ENCODE measurements at regions not wholly inside any gene's neighbourhood (a gene's known extent, or its start where the extent isn't known, plus 50 kb on each side); places are given as distances from the start of the nearest gene placed in this dataset.
"Not testable (repeated sequence)": the region's sequence is repeated elsewhere in the genome, so short reads cannot be mapped to it uniquely, and the experiment has no call there.

- DNase-seq (ENCODE audit: low read depth) = no peak
These were observed 128.1 kb upstream of the PTPRZ1 start for GRCh38 chr7:121744877-121745276.

- DNase-seq (ENCODE audit: low read depth) = no peak
These were observed 128.6 kb upstream of the PTPRZ1 start for GRCh38 chr7:121744319-121744718.

DNA sequence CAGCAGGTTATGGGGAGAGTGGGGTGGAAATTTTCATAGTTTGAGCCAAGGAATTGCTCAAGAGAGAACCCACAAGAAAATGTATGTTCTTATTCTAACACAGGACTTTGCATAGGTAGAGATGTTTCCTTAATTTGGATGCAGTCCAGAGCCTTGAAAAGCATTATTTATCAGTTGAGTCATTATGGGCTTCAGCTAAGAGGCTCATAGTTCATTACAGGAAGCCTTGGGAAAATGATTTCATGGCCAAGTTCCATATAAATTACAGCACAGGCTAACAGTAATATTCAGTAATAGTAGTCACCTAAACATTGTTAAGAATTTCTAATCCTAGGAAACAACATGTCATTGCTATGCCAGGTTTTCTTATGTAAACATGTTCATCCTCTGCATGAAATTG lies 131.1 kb upstream of the PTPRZ1 start:
- no peak for DNase-seq (ENCODE audit: low read depth)

GRCh38 chr7:121739465-121739864 lies 133.5 kb upstream of the PTPRZ1 start:
- no peak for DNase-seq (ENCODE audit: low read depth)

GRCh38 chr7:121730869-121731268 lies 142.1 kb upstream of the PTPRZ1 start:
- no peak for DNase-seq (ENCODE audit: low read depth)

DNA sequence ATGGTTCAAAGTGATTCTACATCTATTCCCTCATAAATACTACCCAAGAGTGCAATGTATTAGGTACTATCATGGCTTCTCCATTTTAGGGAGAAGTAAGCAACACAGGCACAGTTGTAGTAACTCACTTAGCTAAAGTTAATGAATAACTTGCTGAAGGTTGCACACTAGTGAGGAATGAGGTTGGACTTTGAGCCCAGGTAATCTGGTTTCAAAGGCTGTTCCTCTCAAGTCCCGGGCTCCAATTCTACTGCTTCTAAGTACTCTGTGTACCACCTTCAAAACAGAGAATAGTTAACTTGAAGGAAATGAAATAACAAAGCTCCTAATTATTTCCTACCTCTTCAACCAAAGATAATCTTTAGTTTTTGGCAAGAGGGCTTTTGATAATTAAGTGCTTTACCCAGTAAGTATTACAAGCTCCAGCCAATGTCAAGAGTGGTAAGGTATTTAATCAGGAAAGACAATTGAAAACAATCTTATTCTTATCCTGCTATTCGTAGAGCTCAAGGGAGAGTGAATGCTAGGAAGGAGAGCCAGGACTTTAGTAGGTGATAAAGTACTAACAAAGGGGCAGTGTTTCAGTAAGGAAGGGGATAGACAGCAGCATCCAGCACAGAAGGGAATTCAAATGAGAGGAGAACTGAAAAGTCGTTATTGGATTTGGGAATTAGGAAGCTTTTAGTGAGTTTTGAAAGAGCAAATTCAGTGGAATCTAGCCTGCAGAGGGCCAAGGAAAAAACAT lies 158.2 kb upstream of the PTPRZ1 start:
- no peak for DNase-seq (ENCODE audit: low read depth)

- not testable (repeated sequence) for DNase-seq (ENCODE audit: low read depth)
These were observed 160.0 kb upstream of the PTPRZ1 start for GRCh38 chr7:121712961-121713360.

GRCh38 chr7:121697731-121698316 lies 175.1 kb upstream of the PTPRZ1 start:
- no peak for DNase-seq (ENCODE audit: low read depth)

DNA sequence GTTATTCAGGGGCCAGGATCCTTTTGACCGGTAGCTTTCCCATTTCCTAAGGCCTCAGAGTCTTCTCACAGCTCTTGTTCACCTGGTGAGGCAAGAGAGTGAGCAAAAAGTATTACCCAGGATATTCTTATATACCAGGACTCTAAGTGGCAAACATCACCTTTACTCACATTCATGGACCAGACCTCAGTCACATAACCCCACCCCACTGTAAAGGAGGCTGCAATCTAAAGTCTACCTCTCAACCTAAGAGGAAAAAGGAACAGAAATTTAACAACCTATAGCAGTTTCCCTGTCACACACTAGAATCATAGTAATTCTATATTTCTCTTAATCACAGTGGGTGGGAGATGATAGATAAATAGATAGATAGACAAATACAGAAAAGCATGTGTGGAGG lies 176.0 kb upstream of the PTPRZ1 start:
- no peak for DNase-seq (ENCODE audit: low read depth)

DNA sequence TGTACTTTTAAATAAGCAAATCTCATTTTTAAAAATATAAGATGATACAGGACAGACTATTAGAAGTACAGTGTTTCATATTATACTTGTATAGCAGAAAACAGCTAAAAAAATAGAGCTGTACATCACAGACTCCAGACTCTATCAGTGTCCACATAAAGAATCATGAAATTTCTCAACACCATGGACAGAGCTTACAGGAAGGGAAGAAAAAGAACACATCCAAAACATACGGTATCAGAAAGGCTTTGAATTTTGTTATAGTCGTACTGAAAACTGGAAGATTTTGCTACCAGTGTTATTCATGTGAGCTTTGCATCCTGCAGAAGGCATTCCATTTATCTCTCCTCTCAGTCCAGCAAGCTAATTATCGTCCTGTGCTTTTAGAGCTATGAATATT lies 183.2 kb upstream of the PTPRZ1 start:
- no peak for DNase-seq (ENCODE audit: low read depth)

DNA sequence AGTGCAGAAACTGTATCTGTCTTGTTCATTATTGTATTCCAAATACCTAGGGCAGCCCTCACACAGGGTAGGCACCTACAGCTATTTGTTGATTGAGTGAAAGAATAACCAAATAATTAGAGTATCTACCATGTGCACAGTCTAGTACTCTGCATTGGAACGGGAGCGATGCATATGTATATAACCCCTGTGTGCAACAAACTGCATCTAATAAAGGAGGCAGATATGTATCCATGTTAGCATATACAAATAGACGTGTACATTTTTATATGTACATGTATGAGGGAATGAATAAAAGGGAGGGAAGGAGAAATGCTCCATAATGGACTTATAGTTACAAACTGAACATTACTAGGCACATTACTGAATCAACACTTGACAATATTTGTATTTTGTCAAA lies 191.3 kb upstream of the PTPRZ1 start:
- no peak for DNase-seq (ENCODE audit: low read depth)

- DNase-seq (ENCODE audit: low read depth) = no peak
These were observed 196.8 kb upstream of the PTPRZ1 start for GRCh38 chr7:121676168-121676567.

GRCh38 chr7:121674455-121674854 lies 198.5 kb upstream of the PTPRZ1 start:
- DNase-seq (ENCODE audit: low read depth) = not testable (repeated sequence)

GRCh38 chr7:121669144-121669543 lies 203.8 kb upstream of the PTPRZ1 start:
- DNase-seq (ENCODE audit: low read depth) = no peak

DNA sequence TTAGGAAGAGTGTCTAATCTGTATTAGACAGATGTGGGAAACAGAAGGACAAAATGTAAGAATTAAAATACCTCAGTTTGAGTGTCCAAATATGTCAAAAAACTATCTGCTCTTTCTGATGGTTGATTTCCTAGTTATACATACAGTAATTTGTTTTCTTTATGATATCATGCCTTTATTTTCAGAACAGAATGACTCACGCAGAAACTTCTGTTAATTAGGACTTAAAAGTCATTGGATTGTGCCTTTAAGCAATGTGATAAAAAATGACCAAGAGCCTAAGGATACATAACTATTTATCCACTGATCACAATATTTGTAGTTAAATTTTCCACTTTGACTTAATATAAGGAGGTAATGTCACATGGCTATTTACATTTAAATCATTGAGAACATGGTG lies 206.7 kb upstream of the PTPRZ1 start:
- no peak for DNase-seq (ENCODE audit: low read depth)

DNA sequence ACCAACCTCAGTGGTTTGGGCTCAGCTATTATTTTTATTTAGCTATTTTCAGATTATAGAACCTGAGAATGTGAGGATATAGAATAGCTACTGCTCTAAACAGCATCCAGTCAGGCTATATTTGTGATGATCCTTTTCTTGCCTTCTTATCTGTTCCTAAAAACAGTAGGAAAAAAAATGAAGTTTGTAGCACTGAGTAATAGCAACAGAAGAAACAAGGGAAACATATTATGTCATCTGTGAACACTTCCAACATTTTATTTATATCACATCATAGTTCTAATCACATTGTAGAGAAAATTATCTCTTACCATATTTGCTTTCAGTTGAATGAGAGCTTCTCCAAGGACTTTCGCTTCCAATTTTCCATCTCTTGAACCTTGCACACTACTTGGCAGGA lies 229.6 kb upstream of the PTPRZ1 start:
- DNase-seq (ENCODE audit: low read depth) = no peak

- no peak for DNase-seq (ENCODE audit: low read depth)
These were observed 233.3 kb upstream of the PTPRZ1 start for GRCh38 chr7:121639705-121640104.

DNA sequence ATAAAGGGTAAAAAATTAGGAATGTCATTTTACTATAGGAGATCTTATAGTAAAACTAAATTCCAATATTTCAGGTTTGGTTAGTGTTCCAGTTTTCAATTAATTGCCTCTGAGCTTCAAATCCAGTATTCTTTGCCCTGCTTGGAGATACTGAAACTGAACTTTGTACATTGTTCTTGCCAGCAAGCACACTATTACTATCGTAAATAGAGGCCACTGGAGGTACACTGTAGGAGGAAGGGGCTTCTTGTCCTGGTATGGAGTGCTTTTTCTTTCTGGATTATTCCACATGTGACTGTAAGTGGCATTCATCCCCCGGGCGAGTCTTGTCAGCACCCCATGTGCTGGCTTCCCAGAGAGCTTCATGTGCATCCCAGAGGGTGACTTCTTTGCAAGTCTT lies 234.7 kb upstream of the PTPRZ1 start:
- no peak for DNase-seq (ENCODE audit: low read depth)

DNA sequence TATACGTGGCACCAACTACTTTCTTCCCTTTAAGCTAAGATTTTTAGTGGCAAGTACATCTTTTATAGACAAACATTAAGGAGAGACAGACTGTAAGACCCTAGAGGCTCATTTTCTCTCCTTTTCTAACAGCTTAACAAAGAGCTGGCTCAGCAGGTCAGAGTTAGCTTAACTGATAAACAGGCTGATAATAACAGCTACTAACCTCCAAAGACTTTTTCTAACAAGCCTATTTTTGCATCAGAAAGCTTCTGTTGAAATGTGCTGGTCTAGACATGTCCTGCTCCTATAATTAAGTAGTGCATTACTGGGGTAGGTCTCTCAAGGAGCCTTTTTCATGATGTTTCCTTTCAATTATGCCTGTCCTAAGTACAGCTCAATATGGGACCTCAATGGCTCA lies 238.2 kb upstream of the FAM3C start:
- DNase-seq (ENCODE audit: low read depth) = no peak

GRCh38 chr7:121633186-121633585 lies 237.1 kb upstream of the FAM3C start:
- no peak for DNase-seq (ENCODE audit: low read depth)

DNA sequence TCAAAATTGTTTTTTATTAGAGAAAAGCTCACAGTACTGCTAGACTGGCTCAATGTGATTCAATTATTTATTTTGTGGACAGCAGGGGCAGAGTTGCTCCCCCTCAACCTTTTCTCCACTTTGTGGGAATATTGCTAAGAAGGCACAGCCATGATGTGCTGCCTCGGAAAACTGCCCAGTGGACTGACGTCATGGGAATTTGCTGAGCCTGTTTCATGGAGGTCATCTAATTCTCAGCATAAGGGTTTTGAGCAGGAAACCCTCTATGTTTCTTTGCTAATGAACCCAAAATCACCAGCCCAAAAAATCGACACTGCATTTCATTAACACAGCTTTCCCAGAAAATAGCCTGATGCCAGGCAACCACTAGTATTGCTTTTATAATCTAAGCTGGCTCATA lies 228.8 kb upstream of the FAM3C start:
- no peak for DNase-seq (ENCODE audit: low read depth)

DNA sequence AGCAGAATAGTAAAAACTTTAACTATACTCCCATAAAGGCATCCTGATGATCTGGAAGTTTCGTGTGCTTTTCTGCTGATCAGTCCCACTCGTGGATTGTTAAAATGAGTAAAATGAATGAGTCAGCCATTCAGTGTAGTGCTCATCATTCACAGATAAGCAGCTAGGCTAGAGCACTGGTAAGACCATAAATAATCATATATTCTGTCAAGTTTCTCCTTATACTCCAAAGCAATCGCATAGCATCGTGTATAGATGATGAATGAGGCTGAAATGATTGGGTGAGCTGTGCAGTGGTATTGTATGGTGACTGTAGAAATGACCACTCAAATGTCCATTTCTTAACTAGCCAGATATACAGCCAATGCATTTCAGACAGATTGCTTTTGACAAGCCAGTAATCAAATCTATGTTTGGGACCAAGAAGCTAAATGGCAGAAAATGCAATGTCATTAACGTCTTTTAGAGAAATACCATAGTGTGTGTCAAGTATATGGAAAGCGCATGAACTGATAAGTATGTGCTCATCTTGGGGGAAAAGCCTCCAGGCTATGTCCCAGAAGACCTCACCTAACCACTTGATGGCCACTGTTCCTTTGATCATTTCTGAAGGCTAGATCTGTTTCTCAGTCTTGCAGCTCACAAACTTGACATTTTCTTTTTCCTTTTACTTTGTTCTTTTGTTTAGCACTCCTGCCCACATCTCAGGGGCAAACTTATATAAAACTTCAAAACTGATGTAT lies 227.2 kb upstream of the FAM3C start:
- no peak for DNase-seq (ENCODE audit: low read depth)

DNA sequence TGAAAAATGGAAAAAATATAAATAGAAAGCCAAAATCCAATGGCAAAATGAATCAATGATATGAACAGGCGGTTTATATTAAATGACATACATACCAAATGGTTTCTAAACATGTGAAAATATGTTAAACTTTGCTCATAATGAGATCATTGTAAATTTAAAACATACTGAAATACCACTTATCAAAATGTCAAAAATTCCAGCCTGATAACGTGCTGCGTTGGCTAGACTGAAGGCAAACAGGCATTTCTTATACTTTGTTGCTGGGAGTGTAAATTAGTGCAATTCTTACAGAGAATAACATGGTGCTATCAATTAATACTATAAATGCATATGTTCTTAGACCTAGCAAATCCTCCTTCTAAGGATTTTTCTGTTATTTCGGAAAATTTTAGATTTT lies 225.8 kb upstream of the FAM3C start:
- DNase-seq (ENCODE audit: low read depth) = no peak

Measured in stimulated activated CD8-positive, alpha-beta memory T cell treated with anti-CD3 and anti-CD28 coated beads, Interleukin-7, amount 100 ng/mL, for 24 hours (primary cell).